DND-41 (cell line): ENCODE measurements at regions not wholly inside any gene's neighbourhood (a gene's known extent, or its start where the extent isn't known, plus 50 kb on each side); places are given as distances from the start of the nearest gene placed in this dataset.

ENCODE experiments used
- ATAC-seq: fragments of 200-7000 bp; cut with Tn5 transposase; 3 replicates; pipeline ENCODE4 v1.9.1; 2021; ENCODE audit warnings: low read depth; ENCODE audit not compliant: insufficient read depth
- DNase-seq: peaks from one replicate; pipeline ENCODE4 v3.0.0-alpha.2; 2020
- H2AFZ ChIP-seq: 2 replicates; pipeline ENCODE4 v1.6.0; 2012; ENCODE audit warnings: low read depth, low read length
- H3K27ac ChIP-seq: 2 replicates; pipeline ENCODE4 v1.5.1; 2012; ENCODE audit warnings: low read length, inconsistent platforms
- H3K27me3 ChIP-seq: fragments of 200-600 bp; sonication (generic); 2 replicates; pipeline ENCODE4 v1.6.0; 2012; ENCODE audit warnings: low read length, mild to moderate bottlenecking, inconsistent platforms; ENCODE audit not compliant: insufficient read depth, poor library complexity
- H3K36me3 ChIP-seq: 2 replicates; pipeline ENCODE4 v1.5.1; 2012; ENCODE audit warnings: low read length, inconsistent platforms; ENCODE audit not compliant: insufficient read depth
- H3K4me1 ChIP-seq: 2 replicates; pipeline ENCODE4 v1.5.1; 2012; ENCODE audit warnings: mild to moderate bottlenecking, low read length; ENCODE audit not compliant: insufficient read depth
- H3K4me2 ChIP-seq: 2 replicates; pipeline ENCODE4 v1.6.0; 2012; ENCODE audit warnings: mild to moderate bottlenecking, moderate library complexity, low read length, inconsistent platforms; ENCODE audit not compliant: insufficient read depth
- H3K4me3 ChIP-seq, 2 experiments: fragments of 200-600 bp in 1 of 2; shearing (Covaris generic) in 1 of 2; 2 replicates each; pipeline ENCODE4 v1.5.1; 2012 to 2016; ENCODE audit warnings: inconsistent platforms in 2 of 2, low read length in 2 of 2, mild to moderate bottlenecking in 2 of 2, low read depth in 1 of 2, moderate library complexity in 1 of 2
- H3K79me2 ChIP-seq: 2 replicates; pipeline ENCODE4 v1.6.0; 2012; ENCODE audit warnings: low read length, inconsistent platforms; ENCODE audit not compliant: insufficient read depth
- H3K9ac ChIP-seq: 2 replicates; pipeline ENCODE4 v1.6.0; 2012; ENCODE audit warnings: low read depth, mild to moderate bottlenecking, inconsistent platforms, low read length, moderate library complexity
- H3K9me3 ChIP-seq: 2 replicates; pipeline ENCODE4 v1.5.1; 2012; ENCODE audit warnings: low read length, moderate library complexity, mild to moderate bottlenecking, inconsistent platforms; ENCODE audit not compliant: insufficient read depth, severe bottlenecking
- H4K20me1 ChIP-seq: 2 replicates; pipeline ENCODE4 v1.6.0; 2012; ENCODE audit warnings: low read length; ENCODE audit not compliant: insufficient read depth
- EZH2 ChIP-seq: IDR thresholded peaks from 3 replicates; pipeline ENCODE4 v1.6.1; 2012; ENCODE audit warnings: borderline replicate concordance, low read depth, mild to moderate bottlenecking, moderate library complexity, low read length, inconsistent platforms; ENCODE audit not compliant: severe bottlenecking
- TF ChIP-seq, protein P1 (sequence below): IDR thresholded peaks from 2 replicates; pipeline ENCODE4 v1.5.1; 2012; ENCODE audit warnings: borderline replicate concordance, low read length, moderate library complexity, mild to moderate bottlenecking; ENCODE audit not compliant: poor library complexity, severe bottlenecking; ENCODE audit errors: extremely low read depth

DNA sequence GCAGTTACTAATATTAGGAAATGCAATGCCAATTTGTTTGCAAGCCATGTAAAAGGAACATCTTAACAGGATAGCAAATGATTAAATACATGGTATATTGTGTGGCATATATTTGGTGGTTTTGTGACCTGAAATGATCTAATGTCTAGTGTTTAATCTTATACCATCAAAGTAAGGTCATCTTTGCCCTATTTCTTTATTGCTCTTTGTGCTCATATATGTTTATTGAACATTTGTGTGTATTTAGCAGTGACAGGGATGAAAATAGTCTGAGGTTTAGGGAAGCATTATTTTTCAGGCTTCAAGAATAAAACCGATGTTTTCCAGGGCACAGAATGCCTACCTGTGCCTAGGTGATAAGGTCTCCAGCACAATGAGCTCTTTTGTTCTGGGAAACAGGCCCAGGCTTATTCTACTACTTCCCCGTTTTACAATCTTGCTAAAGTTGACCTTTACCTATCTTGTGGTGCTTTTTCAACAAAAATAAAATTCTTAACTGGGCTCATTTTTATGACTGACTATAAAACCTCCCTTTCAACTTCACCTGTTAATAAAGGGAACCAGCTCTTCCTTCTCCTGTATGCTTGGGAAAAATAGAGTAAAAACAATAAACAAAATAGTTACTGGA is 105.6 kb upstream of the ANKH start:
- DNase-seq (no peak), ATAC-seq (no peak)
- Histone ChIP-seq H3K4me1 (no peaks in the 10 kb centered on the region), H3K36me3 (no peaks in the 10 kb centered on the region), H3K27me3 (no peaks in the 10 kb centered on the region), H2AFZ (no peak overlapping the region), H3K4me2 (no peak overlapping the region), H3K4me3 (no peak overlapping the region), H3K9me3 (no peaks in the 10 kb centered on the region), H3K79me2 (no peaks in the 10 kb centered on the region), H3K27ac (no peak overlapping the region), H3K9ac (no peak overlapping the region), H4K20me1 (no peaks in the 10 kb centered on the region)
- TF ChIP-seq, protein P1, sequence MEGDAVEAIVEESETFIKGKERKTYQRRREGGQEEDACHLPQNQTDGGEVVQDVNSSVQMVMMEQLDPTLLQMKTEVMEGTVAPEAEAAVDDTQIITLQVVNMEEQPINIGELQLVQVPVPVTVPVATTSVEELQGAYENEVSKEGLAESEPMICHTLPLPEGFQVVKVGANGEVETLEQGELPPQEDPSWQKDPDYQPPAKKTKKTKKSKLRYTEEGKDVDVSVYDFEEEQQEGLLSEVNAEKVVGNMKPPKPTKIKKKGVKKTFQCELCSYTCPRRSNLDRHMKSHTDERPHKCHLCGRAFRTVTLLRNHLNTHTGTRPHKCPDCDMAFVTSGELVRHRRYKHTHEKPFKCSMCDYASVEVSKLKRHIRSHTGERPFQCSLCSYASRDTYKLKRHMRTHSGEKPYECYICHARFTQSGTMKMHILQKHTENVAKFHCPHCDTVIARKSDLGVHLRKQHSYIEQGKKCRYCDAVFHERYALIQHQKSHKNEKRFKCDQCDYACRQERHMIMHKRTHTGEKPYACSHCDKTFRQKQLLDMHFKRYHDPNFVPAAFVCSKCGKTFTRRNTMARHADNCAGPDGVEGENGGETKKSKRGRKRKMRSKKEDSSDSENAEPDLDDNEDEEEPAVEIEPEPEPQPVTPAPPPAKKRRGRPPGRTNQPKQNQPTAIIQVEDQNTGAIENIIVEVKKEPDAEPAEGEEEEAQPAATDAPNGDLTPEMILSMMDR, result no peak
- no peak for TF ChIP-seq EZH2

DNA sequence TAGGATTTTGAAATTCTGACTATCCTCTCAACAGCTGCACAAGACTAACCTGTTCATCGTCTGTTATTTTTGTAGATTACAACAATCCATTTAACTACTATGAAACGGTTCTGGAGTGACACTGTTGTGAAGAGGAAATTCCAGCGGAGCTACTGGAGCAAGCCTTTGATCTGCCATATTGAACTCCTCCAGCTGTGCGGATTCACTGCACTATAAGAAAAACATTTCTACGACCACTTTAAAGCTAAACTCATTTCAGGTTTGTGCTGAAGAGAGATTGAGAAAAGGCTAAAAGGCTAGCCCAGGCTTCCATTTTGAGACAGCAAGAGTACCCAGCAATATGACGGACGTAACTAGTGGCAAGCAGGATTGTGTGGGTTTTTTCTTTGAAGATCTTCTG is 104.9 kb upstream of the ANKH start:
- no peak overlapping the region for H3K27ac ChIP-seq
- no peak for DNase-seq
- H3K79me2 ChIP-seq, result no peaks in the 10 kb centered on the region
- ATAC-seq, result no peak
- H3K9me3 ChIP-seq, result no peaks in the 10 kb centered on the region
- H3K4me2 ChIP-seq, result no peak overlapping the region
- H3K27me3 ChIP-seq, result no peaks in the 10 kb centered on the region
- H4K20me1 ChIP-seq, result no peaks in the 10 kb centered on the region
- H3K36me3 ChIP-seq, result no peaks in the 10 kb centered on the region
- H3K4me1 ChIP-seq, result no peaks in the 10 kb centered on the region
- H3K9ac ChIP-seq, result no peak overlapping the region
- no peak for TF ChIP-seq EZH2
- TF ChIP-seq, protein P1, result no peak
- no peak overlapping the region for H3K4me3 ChIP-seq
- no peak overlapping the region for H2AFZ ChIP-seq

GRCh38 chr5:14971873-14972272 is 100.3 kb upstream of the ANKH start:
- Histone ChIP-seq H3K27me3 (no peaks in the 10 kb centered on the region), H3K9ac (no peak overlapping the region), H3K79me2 (no peaks in the 10 kb centered on the region), H2AFZ (no peak overlapping the region), H3K9me3 (no peaks in the 10 kb centered on the region), H3K4me3 (no peak overlapping the region), H3K36me3 (no peaks in the 10 kb centered on the region), H3K4me1 (no peaks in the 10 kb centered on the region), H3K27ac (no peak overlapping the region), H4K20me1 (no peaks in the 10 kb centered on the region), H3K4me2 (no peak overlapping the region)
- DNase-seq (no peak), ATAC-seq (no peak)
- TF ChIP-seq, protein P1, result no peak
- TF ChIP-seq EZH2, result no peak
